Erythroblast (primary cell): ENCODE measurements at regions not wholly inside any gene's neighbourhood (a gene's known extent, or its start where the extent isn't known, plus 50 kb on each side); places are given as distances from the start of the nearest gene placed in this dataset.

Experiments used
- GATA1 ChIP-seq: IDR thresholded peaks from 2 replicates; pipeline ENCODE4 v1.6.1; 2011; ENCODE audit warnings: low read depth, mild to moderate bottlenecking, control low read depth, low read length, moderate library complexity
- POLR2A ChIP-seq: IDR thresholded peaks from 2 replicates; pipeline ENCODE4 v1.6.1; 2011; ENCODE audit warnings: mild to moderate bottlenecking, low read length

DNA sequence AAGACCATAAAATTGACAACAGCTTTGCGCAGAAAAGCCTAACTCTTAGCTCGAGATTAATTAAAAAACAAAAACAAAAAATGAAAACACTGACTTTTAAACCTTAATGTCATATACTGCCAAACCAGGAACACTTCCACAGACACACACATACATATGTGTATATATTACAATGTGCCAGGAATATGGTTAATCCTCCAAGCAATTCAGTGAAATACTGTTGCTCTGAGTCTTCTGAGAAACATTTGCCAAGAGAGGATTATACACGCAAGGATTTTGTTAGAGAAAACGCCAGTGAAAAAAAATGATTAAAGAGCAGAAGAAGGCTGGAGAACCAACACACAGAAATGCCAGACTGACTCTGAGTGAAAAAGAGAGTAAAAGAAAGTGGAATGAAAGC, 116.7 kb upstream of the CHRM3 start:
- no peak for TF ChIP-seq POLR2A
- no peak for TF ChIP-seq GATA1
